NCI-H345 treated with DMSO at 0.1 percent for 48 hours (cell line): ENCODE measurements at regions not wholly inside any gene's neighbourhood (a gene's known extent, or its start where the extent isn't known, plus 50 kb on each side); places are given as distances from the start of the nearest gene placed in this dataset.

Experiments used
- DNase-seq: peaks from one replicate; lab custom pipeline; 2025; ENCODE audit not compliant: unreplicated experiment; lab: John Stamatoyannopoulos, UW

GRCh38 chr6:14652536-14652935 lies 535.0 kb downstream of the CD83 start:
- no peak for DNase-seq

GRCh38 chr6:14655201-14656061 lies 537.9 kb downstream of the CD83 start:
- DNase-seq: no peak

GRCh38 chr6:14656078-14656521 lies 538.5 kb downstream of the CD83 start:
- no peak for DNase-seq

- no peak for DNase-seq
Observed at GRCh38 chr6:14656649-14657048, 539.1 kb downstream of the CD83 start.

GRCh38 chr6:14658030-14658429 lies 540.5 kb downstream of the CD83 start:
- no peak for DNase-seq

- no peak for DNase-seq
Observed at GRCh38 chr6:14658886-14659561, 541.5 kb downstream of the CD83 start.

GRCh38 chr6:14659841-14660240 lies 542.3 kb downstream of the CD83 start:
- no peak for DNase-seq

GRCh38 chr6:14660806-14661579 lies 543.4 kb downstream of the CD83 start:
- DNase-seq: no peak

GRCh38 chr6:14661691-14662090 lies 544.1 kb downstream of the CD83 start:
- DNase-seq: no peak

- DNase-seq: no peak
Observed at GRCh38 chr6:14664112-14664601, 546.6 kb downstream of the CD83 start.

GRCh38 chr6:14664621-14665315 lies 547.2 kb downstream of the CD83 start:
- DNase-seq: no peak

- DNase-seq: no peak
Observed at GRCh38 chr6:14665827-14666724, 548.5 kb downstream of the CD83 start.

GRCh38 chr6:14670806-14671205 lies 553.2 kb downstream of the CD83 start:
- DNase-seq: no peak

GRCh38 chr6:14671261-14671681 lies 553.7 kb downstream of the CD83 start:
- no peak for DNase-seq

- no peak for DNase-seq
Observed at GRCh38 chr6:14671937-14672336, 554.4 kb downstream of the CD83 start.

GRCh38 chr6:14673201-14673600 lies 555.6 kb downstream of the CD83 start:
- DNase-seq: no peak

- DNase-seq: no peak
Observed at GRCh38 chr6:14674458-14674857, 556.9 kb downstream of the CD83 start.

GRCh38 chr6:14674867-14675648 lies 557.5 kb downstream of the CD83 start:
- DNase-seq: no peak

GRCh38 chr6:14676064-14676463 lies 558.5 kb downstream of the CD83 start:
- no peak for DNase-seq
